T-helper 17 cell (primary cell): ENCODE measurements at regions not wholly inside any gene's neighbourhood (a gene's known extent, or its start where the extent isn't known, plus 50 kb on each side); places are given as distances from the start of the nearest gene placed in this dataset.

Experiments used
- ATAC-seq: fragments of 150-1000 bp; cut with Tn5 transposase; 2 replicates; pipeline ENCODE4 v1.10.0; 2021; ENCODE audit warnings: mild to moderate bottlenecking, moderate library complexity
- DNase-seq, 3 donors: peaks; one replicate each; pipeline versions ENCODE4 v3.0.0 to v3.0.0-alpha.2; 2020 to 2021
- H3K9me3 ChIP-seq: one replicate; pipeline ENCODE4 v1.7.0; 2013; ENCODE audit warnings: low read length, mild to moderate bottlenecking; ENCODE audit not compliant: control insufficient read depth, poor library complexity, severe bottlenecking
- H3K27ac Mint-ChIP-seq: one replicate; pipeline ENCODE4 v1.8.0; 2022; ENCODE audit warnings: mild to moderate bottlenecking, moderate library complexity, mixed read lengths
- H3K27me3 Mint-ChIP-seq: one replicate; pipeline ENCODE4 v1.8.0; 2022; ENCODE audit warnings: mixed read lengths
- H3K36me3 Mint-ChIP-seq: one replicate; pipeline ENCODE4 v1.8.0; 2022; ENCODE audit warnings: low read depth, mixed read lengths
- H3K4me1 Mint-ChIP-seq: one replicate; pipeline ENCODE4 v1.8.0; 2022; ENCODE audit warnings: mild to moderate bottlenecking, mixed read lengths
- H3K4me3 Mint-ChIP-seq: one replicate; pipeline ENCODE4 v1.8.0; 2022; ENCODE audit warnings: mild to moderate bottlenecking, moderate library complexity, mixed read lengths

DNA sequence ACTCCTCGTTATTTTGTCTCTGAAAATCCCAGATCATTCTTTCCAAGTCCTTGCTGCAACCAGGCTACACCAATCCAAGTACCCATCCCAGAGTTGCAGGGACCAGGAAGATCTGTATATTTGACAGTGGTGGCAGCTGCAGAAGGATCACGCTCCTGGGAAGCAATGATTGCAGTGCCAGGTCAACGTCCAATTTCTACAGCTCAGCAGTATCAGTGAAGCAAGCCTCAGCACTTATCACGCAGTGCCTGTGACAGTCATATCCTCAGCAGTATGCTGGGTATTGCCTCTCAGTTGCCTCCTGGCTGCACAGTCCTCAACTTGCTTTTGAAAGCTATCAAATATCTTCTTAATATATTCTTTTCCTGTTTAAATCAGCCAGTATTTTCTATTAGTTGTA, 66.7 kb downstream of the BARHL2 start:
- Mint-ChIP-seq H3K27me3 (peaks cover 36% of the 10 kb centered on the region), H3K27ac (no peak overlapping the region), H3K4me3 (no peak overlapping the region), H3K36me3 (no peaks in the 10 kb centered on the region), H3K4me1 (no peaks in the 10 kb centered on the region)
- no peaks in the 10 kb centered on the region for H3K9me3 ChIP-seq
- ATAC-seq (no peak), DNase-seq (no peak)

DNA sequence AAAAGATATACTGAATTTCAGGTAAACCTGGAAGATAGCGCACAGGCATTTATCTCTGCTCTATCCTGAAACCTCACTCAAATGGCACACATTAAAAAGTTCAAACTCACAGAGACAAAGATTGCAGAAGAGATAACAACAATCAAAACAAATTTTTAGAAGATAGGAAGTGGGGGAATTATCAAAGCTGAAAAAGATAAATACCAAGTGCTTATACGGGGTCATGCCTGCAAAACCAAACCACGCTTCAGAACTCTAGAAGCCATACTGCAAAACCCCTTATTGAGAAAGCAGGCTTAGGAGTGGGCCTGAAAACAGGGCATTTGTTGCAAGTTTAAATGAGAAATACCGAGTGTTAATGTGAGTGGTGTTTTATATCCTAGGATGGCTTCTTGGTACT, 76.8 kb downstream of the BARHL2 start:
- DNase-seq, result no peak
- no peaks in the 10 kb centered on the region for H3K36me3 Mint-ChIP-seq
- no peaks in the 10 kb centered on the region for H3K4me1 Mint-ChIP-seq
- no peak overlapping the region for H3K27ac Mint-ChIP-seq
- ATAC-seq, result no peak
- H3K27me3 Mint-ChIP-seq, result peaks cover 38% of the 10 kb centered on the region
- no peak overlapping the region for H3K4me3 Mint-ChIP-seq
- H3K9me3 ChIP-seq, result no peaks in the 10 kb centered on the region

DNA sequence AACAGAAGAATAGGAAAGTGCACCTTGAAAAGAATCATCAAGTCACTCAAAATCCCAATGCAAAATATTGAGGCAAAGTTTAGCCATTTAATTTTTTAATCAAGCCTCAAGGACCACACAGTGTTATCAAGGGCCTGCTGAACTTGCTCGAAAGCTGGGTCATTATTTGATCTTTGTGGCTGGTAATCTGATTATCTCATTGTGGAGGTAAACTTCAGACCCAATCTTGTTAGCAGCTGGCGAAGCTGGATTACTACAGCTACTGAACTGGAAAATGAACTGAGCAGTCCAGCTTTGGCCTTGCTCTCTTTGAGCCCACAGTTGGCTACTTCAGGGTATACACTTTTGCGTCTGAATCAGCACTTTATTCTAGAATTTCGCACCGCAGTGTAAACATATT, 94.4 kb downstream of the BARHL2 start:
- Mint-ChIP-seq H3K27me3 (peaks cover 32% of the 10 kb centered on the region), H3K36me3 (no peaks in the 10 kb centered on the region), H3K27ac (no peak overlapping the region), H3K4me1 (no peaks in the 10 kb centered on the region), H3K4me3 (no peak overlapping the region)
- ATAC-seq (no peak), DNase-seq (no peak)
- no peaks in the 10 kb centered on the region for H3K9me3 ChIP-seq

- ATAC-seq, result no peak
- H3K36me3 Mint-ChIP-seq, result no peaks in the 10 kb centered on the region
- H3K9me3 ChIP-seq, result no peaks in the 10 kb centered on the region
- H3K27ac Mint-ChIP-seq, result no peak overlapping the region
- no peak overlapping the region for H3K4me3 Mint-ChIP-seq
- no peaks in the 10 kb centered on the region for H3K4me1 Mint-ChIP-seq
- H3K27me3 Mint-ChIP-seq, result peaks cover 32% of the 10 kb centered on the region
- no peak for DNase-seq
These were observed 95.1 kb downstream of the BARHL2 start for GRCh38 chr1:90621986-90622385.

GRCh38 chr1:90616395-90616794, 100.7 kb downstream of the BARHL2 start:
- Mint-ChIP-seq H3K4me3 (no peak overlapping the region), H3K27me3 (peaks cover 22% of the 10 kb centered on the region), H3K36me3 (no peaks in the 10 kb centered on the region), H3K27ac (no peak overlapping the region), H3K4me1 (no peaks in the 10 kb centered on the region)
- no peaks in the 10 kb centered on the region for H3K9me3 ChIP-seq
- ATAC-seq, result no peak
- DNase-seq, result no peak

DNA sequence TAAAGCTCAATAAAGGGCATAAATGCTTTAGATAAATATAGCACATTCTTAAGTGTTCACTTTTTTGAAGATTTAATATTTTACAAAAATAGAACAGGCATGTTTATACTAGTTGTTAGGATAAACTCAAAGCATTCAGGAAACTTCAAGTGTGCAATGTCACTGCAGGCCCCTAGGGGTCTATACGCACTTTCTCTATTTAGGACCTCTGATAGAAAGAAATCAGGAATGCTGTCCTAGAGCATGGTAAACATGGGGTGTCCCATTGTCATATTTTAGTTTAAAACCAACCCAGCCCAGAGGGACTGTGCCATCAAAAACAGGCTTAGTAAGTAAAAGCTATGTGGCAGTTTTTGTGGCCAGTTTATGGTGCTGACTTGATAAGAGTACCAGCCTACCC, 102.2 kb downstream of the BARHL2 start:
- no peak overlapping the region for H3K27ac Mint-ChIP-seq
- H3K36me3 Mint-ChIP-seq, result no peaks in the 10 kb centered on the region
- no peak for DNase-seq
- no peak overlapping the region for H3K4me3 Mint-ChIP-seq
- H3K9me3 ChIP-seq, result no peaks in the 10 kb centered on the region
- no peaks in the 10 kb centered on the region for H3K4me1 Mint-ChIP-seq
- no peak for ATAC-seq
- H3K27me3 Mint-ChIP-seq, result peaks cover 22% of the 10 kb centered on the region

DNA sequence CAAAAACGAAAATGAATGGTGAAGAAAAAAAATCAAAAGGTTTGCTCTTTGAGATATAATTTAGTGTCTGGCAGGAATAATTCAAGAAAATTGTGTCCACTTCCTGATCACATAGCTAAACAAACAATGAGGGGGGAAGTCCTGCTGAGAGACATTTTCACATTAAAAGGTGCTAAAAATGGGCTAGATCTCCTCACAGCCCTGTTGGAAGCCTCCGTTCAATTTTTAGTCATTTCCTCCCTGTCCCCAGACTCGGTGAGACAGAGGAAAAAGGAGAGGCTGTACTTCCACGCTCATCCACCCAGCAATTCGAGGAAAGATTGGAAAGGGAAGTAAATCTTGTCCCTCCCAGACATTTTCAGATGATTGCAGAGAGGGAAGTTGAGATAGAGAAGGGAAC, 103.7 kb downstream of the BARHL2 start:
- no peak for ATAC-seq
- H3K27ac Mint-ChIP-seq, result no peak overlapping the region
- H3K4me3 Mint-ChIP-seq, result no peak overlapping the region
- H3K36me3 Mint-ChIP-seq, result no peaks in the 10 kb centered on the region
- H3K27me3 Mint-ChIP-seq, result peaks cover 20% of the 10 kb centered on the region
- DNase-seq, result no peak
- H3K4me1 Mint-ChIP-seq, result no peaks in the 10 kb centered on the region
- no peaks in the 10 kb centered on the region for H3K9me3 ChIP-seq

DNA sequence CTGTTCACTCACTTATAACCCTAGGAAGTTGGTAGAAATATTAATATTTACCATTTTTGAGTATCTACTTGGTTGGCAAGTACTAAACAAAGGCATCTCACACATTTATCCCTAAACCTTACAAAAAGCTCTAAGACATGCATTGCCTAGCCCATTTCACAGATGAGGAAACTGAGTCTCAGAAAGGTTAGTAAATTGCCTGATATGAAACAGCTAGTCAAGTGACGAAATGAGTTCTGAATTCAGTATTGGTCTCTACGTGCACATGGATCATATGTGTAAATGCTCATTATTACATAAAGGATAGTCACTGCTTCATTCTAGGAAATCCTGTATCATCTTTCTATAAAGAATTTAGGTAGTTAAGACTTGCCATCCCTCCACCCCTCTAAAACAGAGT, 105.1 kb downstream of the BARHL2 start:
- no peaks in the 10 kb centered on the region for H3K4me1 Mint-ChIP-seq
- ATAC-seq (no peak), DNase-seq (no peak)
- no peaks in the 10 kb centered on the region for H3K36me3 Mint-ChIP-seq
- no peaks in the 10 kb centered on the region for H3K9me3 ChIP-seq
- H3K27me3 Mint-ChIP-seq, result peaks cover 20% of the 10 kb centered on the region
- no peak overlapping the region for H3K27ac Mint-ChIP-seq
- H3K4me3 Mint-ChIP-seq, result no peak overlapping the region

DNA sequence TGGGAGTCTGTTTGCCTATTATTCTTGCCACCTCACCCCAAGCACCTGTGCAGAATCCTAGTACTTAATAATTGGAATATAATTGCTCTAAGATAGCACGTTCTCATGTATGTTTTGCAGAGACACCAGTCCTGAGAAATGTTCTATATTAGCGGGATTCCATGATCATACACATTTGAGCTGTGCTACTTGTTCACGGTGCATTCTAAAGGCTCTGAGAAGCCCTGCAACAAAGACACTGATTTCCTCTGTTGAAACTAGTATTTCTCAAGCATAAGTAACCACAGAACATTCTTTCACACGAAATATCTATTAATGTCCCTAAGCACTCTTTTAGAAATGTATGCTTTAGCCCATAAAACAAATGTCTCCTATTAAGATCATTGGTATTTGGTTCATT, 109.4 kb downstream of the BARHL2 start:
- Mint-ChIP-seq H3K27ac (no peak overlapping the region), H3K36me3 (no peaks in the 10 kb centered on the region), H3K4me3 (no peak overlapping the region), H3K27me3 (peaks cover 5% of the 10 kb centered on the region), H3K4me1 (no peaks in the 10 kb centered on the region)
- no peaks in the 10 kb centered on the region for H3K9me3 ChIP-seq
- DNase-seq (no peak), ATAC-seq (no peak)

DNA sequence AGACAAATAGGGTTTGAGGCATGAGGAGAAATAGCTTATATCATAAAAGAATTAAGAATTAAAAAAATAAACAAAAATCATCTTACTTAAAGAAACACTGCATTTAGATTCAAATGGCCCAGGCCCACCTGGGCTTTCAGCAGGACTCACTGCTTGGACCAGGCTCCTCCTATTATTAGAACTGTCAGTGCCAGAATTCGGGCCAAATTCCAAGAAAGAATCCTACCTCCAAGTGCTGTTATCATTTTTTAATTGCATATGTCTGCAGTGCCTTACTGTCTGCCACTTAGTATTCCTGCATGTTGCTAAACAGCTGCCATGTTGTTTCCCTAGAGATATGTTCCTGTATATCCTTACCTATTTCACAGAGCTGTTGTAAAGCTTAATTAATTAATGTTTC, 112.0 kb downstream of the BARHL2 start:
- Mint-ChIP-seq H3K36me3 (no peaks in the 10 kb centered on the region), H3K27me3 (peaks cover 5% of the 10 kb centered on the region), H3K4me3 (no peak overlapping the region), H3K4me1 (no peaks in the 10 kb centered on the region), H3K27ac (no peak overlapping the region)
- H3K9me3 ChIP-seq, result no peaks in the 10 kb centered on the region
- ATAC-seq (no peak), DNase-seq (no peak)

- Mint-ChIP-seq H3K4me1 (no peaks in the 10 kb centered on the region), H3K36me3 (no peaks in the 10 kb centered on the region), H3K27ac (no peak overlapping the region), H3K27me3 (peaks cover 20% of the 10 kb centered on the region), H3K4me3 (no peak overlapping the region)
- ATAC-seq (no peak), DNase-seq (no peak)
- no peaks in the 10 kb centered on the region for H3K9me3 ChIP-seq
These were observed 123.8 kb downstream of the BARHL2 start for GRCh38 chr1:90593312-90593711.

- H3K36me3 Mint-ChIP-seq, result no peaks in the 10 kb centered on the region
- DNase-seq, result no peak
- H3K4me1 Mint-ChIP-seq, result no peaks in the 10 kb centered on the region
- no peak overlapping the region for H3K27ac Mint-ChIP-seq
- no peak for ATAC-seq
- no peaks in the 10 kb centered on the region for H3K9me3 ChIP-seq
- no peak overlapping the region for H3K4me3 Mint-ChIP-seq
- H3K27me3 Mint-ChIP-seq, result peaks cover 29% of the 10 kb centered on the region
These were observed 125.1 kb downstream of the BARHL2 start for GRCh38 chr1:90591970-90592356.

DNA sequence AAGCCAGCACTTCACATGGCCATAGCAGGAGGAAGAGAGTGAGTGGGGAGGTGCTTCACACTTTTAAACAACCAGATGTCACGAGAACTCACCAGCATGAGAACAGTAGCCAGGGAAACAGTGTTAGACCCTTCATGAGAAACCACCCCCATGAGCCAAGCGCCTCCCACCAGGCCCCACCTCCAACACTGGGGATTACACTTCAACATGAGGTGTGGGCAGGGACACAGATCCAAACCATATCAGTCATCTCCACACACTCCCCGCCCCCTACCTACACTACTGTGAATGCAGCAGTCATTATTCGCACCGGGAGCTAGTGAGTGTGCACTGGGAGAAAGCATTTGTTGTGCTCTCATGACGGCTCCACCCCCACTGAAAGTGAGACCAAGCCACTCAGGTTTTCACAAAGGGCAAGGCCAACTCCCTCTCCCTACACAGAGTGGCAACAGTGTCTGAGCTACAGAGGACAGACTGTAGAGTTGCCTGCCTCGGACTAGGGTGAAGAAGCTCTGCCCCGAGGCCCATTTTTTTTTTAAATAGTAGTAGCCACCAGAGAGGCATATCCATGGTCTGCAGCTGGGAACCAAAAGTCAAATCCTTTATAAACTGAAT, 125.6 kb downstream of the BARHL2 start:
- H3K27ac Mint-ChIP-seq, result no peak overlapping the region
- H3K36me3 Mint-ChIP-seq, result no peaks in the 10 kb centered on the region
- no peaks in the 10 kb centered on the region for H3K9me3 ChIP-seq

GRCh38 chr1:90580176-90580575, 136.9 kb downstream of the BARHL2 start:
- no peak overlapping the region for H3K4me3 Mint-ChIP-seq
- peaks cover 2% of the 10 kb centered on the region for H3K4me1 Mint-ChIP-seq
- H3K27me3 Mint-ChIP-seq, result peaks cover 18% of the 10 kb centered on the region
- no peak for DNase-seq
- H3K9me3 ChIP-seq, result no peaks in the 10 kb centered on the region
- ATAC-seq, result no peak
- H3K27ac Mint-ChIP-seq, result no peak overlapping the region
- H3K36me3 Mint-ChIP-seq, result no peaks in the 10 kb centered on the region

More for the DNA sequence above, 125.6 kb downstream of the BARHL2 start:
- no peaks in the 10 kb centered on the region for H3K4me1 Mint-ChIP-seq
- ATAC-seq (no peak), DNase-seq (no peak)
- H3K27me3 Mint-ChIP-seq, result peaks cover 34% of the 10 kb centered on the region
- H3K4me3 Mint-ChIP-seq, result no peak overlapping the region
